Medulla oblongata (tissue), 1 donor: ENCODE measurements at regions not wholly inside any gene's neighbourhood (a gene's known extent, or its start where the extent isn't known, plus 50 kb on each side); places are given as distances from the start of the nearest gene placed in this dataset.

Source experiments
- DNase-seq: peaks from one replicate; pipeline ENCODE4 v3.0.0-alpha.2; 2015; ENCODE audit errors: extremely low spot score

- DNase-seq: no peak
Observed at GRCh38 chr1:147811273-147811672, 50.9 kb upstream of the GJA5 start.

GRCh38 chr1:147811751-147812150, 51.3 kb upstream of the GJA5 start:
- no peak for DNase-seq

- DNase-seq: no peak
Observed at GRCh38 chr1:147812799-147813198, 52.4 kb upstream of the GJA5 start.

GRCh38 chr1:147815503-147815902, 55.1 kb upstream of the GJA5 start:
- DNase-seq: no peak

GRCh38 chr1:147820761-147821297, 60.4 kb upstream of the GJA5 start:
- no peak for DNase-seq

GRCh38 chr1:147821883-147822282, 61.5 kb upstream of the GJA5 start:
- peak; percentile 66 for DNase-seq

- DNase-seq: no peak
Observed at GRCh38 chr1:147822292-147822691, 61.9 kb upstream of the GJA5 start.

- DNase-seq: no peak
Observed at GRCh38 chr1:147824001-147824400, 63.6 kb upstream of the GJA5 start.

- DNase-seq: no peak
Observed at GRCh38 chr1:147824798-147825197, 64.4 kb upstream of the GJA5 start.

GRCh38 chr1:147825586-147825985, 65.2 kb upstream of the GJA5 start:
- no peak for DNase-seq

GRCh38 chr1:147826259-147826658, 65.9 kb upstream of the GJA5 start:
- DNase-seq: no peak

- DNase-seq: no peak
Observed at GRCh38 chr1:147833231-147833860, 69.2 kb upstream of the GJA8 start.

- no peak for DNase-seq
Observed at GRCh38 chr1:147834181-147834580, 68.4 kb upstream of the GJA8 start.

GRCh38 chr1:147834810-147835209, 67.8 kb upstream of the GJA8 start:
- DNase-seq: no peak

GRCh38 chr1:147837129-147837963, 65.2 kb upstream of the GJA8 start:
- DNase-seq: no peak

GRCh38 chr1:147837964-147838292, 64.7 kb upstream of the GJA8 start:
- no peak for DNase-seq

- DNase-seq: no peak
Observed at GRCh38 chr1:147840909-147841308, 61.7 kb upstream of the GJA8 start.

GRCh38 chr1:147842578-147842977, 60.0 kb upstream of the GJA8 start:
- DNase-seq: no peak

- no peak for DNase-seq
Observed at GRCh38 chr1:147843486-147843885, 59.1 kb upstream of the GJA8 start.

- DNase-seq: no peak
Observed at GRCh38 chr1:147847831-147848230, 54.8 kb upstream of the GJA8 start.

- no peak for DNase-seq
Observed at GRCh38 chr1:147849098-147849895, 53.3 kb upstream of the GJA8 start.

- no peak for DNase-seq
Observed at GRCh38 chr1:147850737-147851136, 51.9 kb upstream of the GJA8 start.
